ENCODE measurements at regions not wholly inside any gene's neighbourhood (a gene's known extent, or its start where the extent isn't known, plus 50 kb on each side); places are given as distances from the start of the nearest gene placed in this dataset.

GRCh38 chr2:204104811-204105210, 168.2 kb downstream of the ICOS start:
- no peak for DNase-seq (ENCODE audit: low read depth)
- H3K4me3 ChIP-seq (ENCODE audit: low read length): no peak overlapping the region
- no peak for TF ChIP-seq CTCF (conservative IDR thresholded peaks at IDR 0.05; ENCODE audit: low read depth, low read length)

GRCh38 chr2:204108330-204108751, 171.8 kb downstream of the ICOS start:
- H3K4me3 ChIP-seq (ENCODE audit: low read length): no peak overlapping the region
- DNase-seq (ENCODE audit: low read depth): peak; percentile 5
- peak; percentile 44 for TF ChIP-seq CTCF (conservative IDR thresholded peaks at IDR 0.05; ENCODE audit: low read depth, low read length)

- no peak for TF ChIP-seq CTCF (conservative IDR thresholded peaks at IDR 0.05; ENCODE audit: low read depth, low read length)
- no peak for DNase-seq (ENCODE audit: low read depth)
- no peak overlapping the region for H3K4me3 ChIP-seq (ENCODE audit: low read length)
These were observed 172.3 kb downstream of the ICOS start for GRCh38 chr2:204108781-204109295.

GRCh38 chr2:204109681-204110080, 173.1 kb downstream of the ICOS start:
- no peak for DNase-seq (ENCODE audit: low read depth)
- no peak for TF ChIP-seq CTCF (conservative IDR thresholded peaks at IDR 0.05; ENCODE audit: low read depth, low read length)
- H3K4me3 ChIP-seq (ENCODE audit: low read length): no peak overlapping the region

- TF ChIP-seq CTCF (conservative IDR thresholded peaks at IDR 0.05; ENCODE audit: low read depth, low read length): no peak
- DNase-seq (ENCODE audit: low read depth): no peak
- no peak overlapping the region for H3K4me3 ChIP-seq (ENCODE audit: low read length)
These were observed 173.8 kb downstream of the ICOS start for GRCh38 chr2:204110338-204110741.

GRCh38 chr2:204110751-204111516, 174.4 kb downstream of the ICOS start:
- no peak overlapping the region for H3K4me3 ChIP-seq (ENCODE audit: low read length)
- no peak for DNase-seq (ENCODE audit: low read depth)
- no peak for TF ChIP-seq CTCF (conservative IDR thresholded peaks at IDR 0.05; ENCODE audit: low read depth, low read length)

Measured in retinal pigment epithelial cell (primary cell).